Heart left ventricle (tissue), 13 donors: ENCODE measurements at regions not wholly inside any gene's neighbourhood (a gene's known extent, or its start where the extent isn't known, plus 50 kb on each side); places are given as distances from the start of the nearest gene placed in this dataset.

Experiments used
- CTCF ChIP-seq, 12 donors: fragments of 200-600 bp; sonication (generic) in 4 of 12; IDR thresholded peaks; one replicate each; pipeline versions ENCODE4 v1.5.0 to v1.8.0; 2018 to 2022; ENCODE audit warnings: antibody characterized with exemption in 12 of 12, mild to moderate bottlenecking in 5 of 12
- POLR2A ChIP-seq, 2 donors: fragments of 450-650 bp; IDR thresholded peaks; one replicate each; pipeline ENCODE4 v1.6.1; 2017; ENCODE audit warnings: antibody characterized with exemption in 2 of 2, mild to moderate bottlenecking in 2 of 2, moderate library complexity in 2 of 2
- donor health status: ischemic (EF 13 %, LVEDD 7.1; RV severe dilation, severe dysfunction).
- donor health status: DM: no; HTN: yes; CAD: no.
- donor health status: DM: no; HTN: no; CAD: no.
- donor health status: ischemic (EF 25% LVEDD 6.9; RV normal size, moderate dysfunction).
- donor health status: ischemic (EF 25% LVEDD 5.7; RV mildly dilated, moderate dysfunction).
- donor health status: ischemic (EF 35%, LVEDD 5.7; RV mildly dilated, moderate dysfunction).
- donor health status: nonischemic (EF 11% LVEDD 7.7; RV severe dilation, severe dysfunction).
- donor health status: DM: yes; HTN: yes; CAD: no.
- donor health status: PGD.
- donor health status: ischemic (EF 29% LVEDD 5.4; RV normal size, mild dysfunction).
- donor health status: nonischemic (EF 23%, LVEDD 6.1; RV moderate dilation, normal function).

- no peak for TF ChIP-seq CTCF (IDR thresholded peaks at IDR 0.05)
- no peak for TF ChIP-seq POLR2A (IDR thresholded peaks at IDR 0.05)
These were observed 290.4 kb upstream of the TNP1 start for GRCh38 chr2:217150236-217150635.
